GM23338 (cell line): ENCODE measurements at regions not wholly inside any gene's neighbourhood (a gene's known extent, or its start where the extent isn't known, plus 50 kb on each side); places are given as distances from the start of the nearest gene placed in this dataset.

Source experiments
- ATAC-seq: fragments of 200-7000 bp; cut with Tn5 transposase; 3 replicates; pipeline ENCODE4 v1.9.1; 2020
- DNase-seq: peaks from one replicate; pipeline ENCODE4 v3.0.0-alpha.2; 2015; ENCODE audit warnings: low spot score
- H2AFZ ChIP-seq: fragments of 200-600 bp; sonication (generic); 2 replicates; pipeline ENCODE4 v1.8.0; 2016; ENCODE audit warnings: antibody characterized with exemption, mild to moderate bottlenecking, moderate library complexity
- H3F3A ChIP-seq: fragments of 200-600 bp; sonication (generic); replicated peaks from 2 replicates; pipeline ENCODE4 v1.8.0; 2017; ENCODE audit warnings: antibody characterized with exemption, mixed run types, low read depth
- H3K27ac ChIP-seq: fragments of 200-600 bp; sonication (generic); 2 replicates; pipeline ENCODE4 v1.6.1; 2016; ENCODE audit warnings: low read depth
- H3K27me3 ChIP-seq: fragments of 200-600 bp; sonication (generic); 2 replicates; pipeline ENCODE4 v1.8.0; 2016; ENCODE audit warnings: mild to moderate bottlenecking, mixed run types, moderate library complexity; ENCODE audit not compliant: insufficient read depth
- H3K36me3 ChIP-seq: fragments of 200-600 bp; sonication (generic); 2 replicates; pipeline ENCODE4 v1.8.0; 2016; ENCODE audit warnings: mild to moderate bottlenecking; ENCODE audit not compliant: insufficient read depth
- H3K4me1 ChIP-seq: fragments of 200-600 bp; sonication (generic); 2 replicates; pipeline ENCODE4 v1.8.0; 2016; ENCODE audit warnings: mild to moderate bottlenecking, moderate library complexity; ENCODE audit not compliant: insufficient read depth
- H3K4me2 ChIP-seq: fragments of 200-600 bp; sonication (generic); 2 replicates; pipeline ENCODE4 v1.7.1; 2017; ENCODE audit warnings: mixed run types
- H3K4me3 ChIP-seq: fragments of 200-600 bp; sonication (generic); 2 replicates; pipeline ENCODE4 v1.6.1; 2016; ENCODE audit warnings: mixed run types
- H3K79me2 ChIP-seq: fragments of 200-600 bp; sonication (generic); replicated peaks from 2 replicates; pipeline ENCODE4 v1.8.0; 2017; ENCODE audit warnings: mild to moderate bottlenecking; ENCODE audit not compliant: insufficient read depth
- H3K9me2 ChIP-seq: fragments of 200-600 bp; sonication (generic); 2 replicates; pipeline ENCODE4 v1.8.0; 2017; ENCODE audit not compliant: insufficient read depth
- H4K20me1 ChIP-seq: fragments of 200-600 bp; sonication (generic); replicated peaks from 2 replicates; pipeline ENCODE4 v1.8.0; 2017; ENCODE audit warnings: mild to moderate bottlenecking; ENCODE audit not compliant: insufficient read depth
- H3K27ac Mint-ChIP-seq: 2 replicates; pipeline ENCODE4 v1.8.0; 2020; ENCODE audit warnings: inconsistent platforms, mild to moderate bottlenecking, moderate library complexity, mixed read lengths
- H3K27me3 Mint-ChIP-seq: 3 replicates; pipeline ENCODE4 v1.8.0; 2022; ENCODE audit warnings: low read depth, mild to moderate bottlenecking, moderate library complexity, mixed read lengths, inconsistent platforms; ENCODE audit not compliant: insufficient read depth, poor library complexity
- H3K36me3 Mint-ChIP-seq: 3 replicates; pipeline ENCODE4 v1.8.0; 2021; ENCODE audit warnings: low read depth, mild to moderate bottlenecking, inconsistent platforms, moderate library complexity, mixed read lengths
- H3K4me1 Mint-ChIP-seq: 3 replicates; pipeline ENCODE4 v1.8.0; 2020; ENCODE audit warnings: mild to moderate bottlenecking, inconsistent platforms, mixed read lengths
- H3K4me3 Mint-ChIP-seq: 3 replicates; pipeline ENCODE4 v1.8.0; 2021; ENCODE audit warnings: moderate library complexity, mild to moderate bottlenecking, inconsistent platforms, mixed read lengths
- H3K9me3 Mint-ChIP-seq: 3 replicates; pipeline ENCODE4 v1.8.0; 2020; ENCODE audit warnings: moderate library complexity, mild to moderate bottlenecking, inconsistent platforms, mixed read lengths
- CREB1 ChIP-seq: fragments of 250-450 bp; sonication (Bioruptor Pico); IDR thresholded peaks from 2 replicates; pipeline ENCODE4 v1.5.0; 2020; ENCODE audit warnings: low read depth, mild to moderate bottlenecking, moderate library complexity
- ETS1 ChIP-seq: IDR thresholded peaks from 2 replicates; pipeline ENCODE4 v1.6.1; 2016; ENCODE audit warnings: antibody characterized with exemption
- EZH2 ChIP-seq: fragments of 200-600 bp; sonication (generic); IDR thresholded peaks from one replicate; pipeline ENCODE4 v1.8.0; 2017; ENCODE audit warnings: antibody characterized with exemption, mild to moderate bottlenecking, low read depth; ENCODE audit not compliant: unreplicated experiment
- EZH2phosphoT487 ChIP-seq: fragments of 200-600 bp; sonication (generic); IDR thresholded peaks from one replicate; pipeline ENCODE4 v1.8.1; 2018; ENCODE audit warnings: antibody characterized with exemption; ENCODE audit not compliant: unreplicated experiment
- JUNB ChIP-seq: IDR thresholded peaks from one replicate; pipeline ENCODE4 v1.6.1; 2016; ENCODE audit warnings: antibody characterized with exemption; ENCODE audit not compliant: unreplicated experiment
- NANOG ChIP-seq: IDR thresholded peaks from 2 replicates; pipeline ENCODE4 v1.6.1; 2016; ENCODE audit warnings: antibody characterized with exemption, borderline replicate concordance
- POLR2AphosphoS5 ChIP-seq: IDR thresholded peaks from 2 replicates; pipeline ENCODE4 v1.6.1; 2016; ENCODE audit warnings: antibody characterized with exemption, low read depth
- STAT1 ChIP-seq: IDR thresholded peaks from one replicate; pipeline ENCODE4 v1.6.1; 2016; ENCODE audit warnings: antibody characterized with exemption; ENCODE audit not compliant: unreplicated experiment
- ZNF114 ChIP-seq: fragments of 250-450 bp; sonication (Bioruptor Pico); IDR thresholded peaks from 2 replicates; pipeline ENCODE4 v1.5.0; 2020; ENCODE audit warnings: mild to moderate bottlenecking, moderate library complexity
- ZNF331 ChIP-seq: fragments of 250-450 bp; sonication (Bioruptor Pico); IDR thresholded peaks from 2 replicates; pipeline ENCODE4 v1.5.0; 2020; ENCODE audit warnings: low read depth, mild to moderate bottlenecking, moderate library complexity
- ZNF462 ChIP-seq: fragments of 250-450 bp; sonication (Bioruptor Pico); IDR thresholded peaks from 2 replicates; pipeline ENCODE4 v1.5.0; 2020; ENCODE audit warnings: mild to moderate bottlenecking, moderate library complexity
- TF ChIP-seq, protein P1 (sequence below): IDR thresholded peaks from one replicate; pipeline ENCODE4 v1.6.1; 2018; ENCODE audit warnings: antibody characterized with exemption; ENCODE audit not compliant: unreplicated experiment
- TF ChIP-seq, protein P2 (sequence below), 2 experiments: fragments of 200-600 bp in 1 of 2; sonication (generic) in 1 of 2; conservative IDR thresholded peaks; 2 replicates each; pipeline versions ENCODE4 v1.5.1 to v1.6.1; 2016 to 2017; ENCODE audit warnings: antibody characterized with exemption in 2 of 2, low read depth in 2 of 2, mild to moderate bottlenecking in 2 of 2, moderate library complexity in 1 of 2

- H3K36me3 Mint-ChIP-seq = no peaks in the 10 kb centered on the region
- Histone ChIP-seq H3F3A (no peaks in the 10 kb centered on the region), H3K27me3 (peaks cover 9% of the 10 kb centered on the region; the same call in 1 of the 2 replicates), H3K36me3 (no peaks in the 10 kb centered on the region), H3K4me3 (no peak overlapping the region), H3K4me1 (no peaks in the 10 kb centered on the region), H3K27ac (no peak overlapping the region), H4K20me1 (no peaks in the 10 kb centered on the region), H2AFZ (no peak overlapping the region), H3K4me2 (no peak overlapping the region), H3K9me2 (no peaks in the 10 kb centered on the region; the same call in 1 of the 2 replicates), H3K79me2 (no peaks in the 10 kb centered on the region)
- H3K27me3 Mint-ChIP-seq = peaks cover 2% of the 10 kb centered on the region
- H3K9me3 Mint-ChIP-seq = peaks cover 6% of the 10 kb centered on the region; the same call in 2 of the 3 replicates
- no peak for TF ChIP-seq JUNB
- TF ChIP-seq, protein P1, sequence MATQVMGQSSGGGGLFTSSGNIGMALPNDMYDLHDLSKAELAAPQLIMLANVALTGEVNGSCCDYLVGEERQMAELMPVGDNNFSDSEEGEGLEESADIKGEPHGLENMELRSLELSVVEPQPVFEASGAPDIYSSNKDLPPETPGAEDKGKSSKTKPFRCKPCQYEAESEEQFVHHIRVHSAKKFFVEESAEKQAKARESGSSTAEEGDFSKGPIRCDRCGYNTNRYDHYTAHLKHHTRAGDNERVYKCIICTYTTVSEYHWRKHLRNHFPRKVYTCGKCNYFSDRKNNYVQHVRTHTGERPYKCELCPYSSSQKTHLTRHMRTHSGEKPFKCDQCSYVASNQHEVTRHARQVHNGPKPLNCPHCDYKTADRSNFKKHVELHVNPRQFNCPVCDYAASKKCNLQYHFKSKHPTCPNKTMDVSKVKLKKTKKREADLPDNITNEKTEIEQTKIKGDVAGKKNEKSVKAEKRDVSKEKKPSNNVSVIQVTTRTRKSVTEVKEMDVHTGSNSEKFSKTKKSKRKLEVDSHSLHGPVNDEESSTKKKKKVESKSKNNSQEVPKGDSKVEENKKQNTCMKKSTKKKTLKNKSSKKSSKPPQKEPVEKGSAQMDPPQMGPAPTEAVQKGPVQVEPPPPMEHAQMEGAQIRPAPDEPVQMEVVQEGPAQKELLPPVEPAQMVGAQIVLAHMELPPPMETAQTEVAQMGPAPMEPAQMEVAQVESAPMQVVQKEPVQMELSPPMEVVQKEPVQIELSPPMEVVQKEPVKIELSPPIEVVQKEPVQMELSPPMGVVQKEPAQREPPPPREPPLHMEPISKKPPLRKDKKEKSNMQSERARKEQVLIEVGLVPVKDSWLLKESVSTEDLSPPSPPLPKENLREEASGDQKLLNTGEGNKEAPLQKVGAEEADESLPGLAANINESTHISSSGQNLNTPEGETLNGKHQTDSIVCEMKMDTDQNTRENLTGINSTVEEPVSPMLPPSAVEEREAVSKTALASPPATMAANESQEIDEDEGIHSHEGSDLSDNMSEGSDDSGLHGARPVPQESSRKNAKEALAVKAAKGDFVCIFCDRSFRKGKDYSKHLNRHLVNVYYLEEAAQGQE = no peak
- TF ChIP-seq EZH2 = no peak
- no peak for TF ChIP-seq ZNF114 (CRISPR knock-in tag)
- TF ChIP-seq EZH2phosphoT487 = no peak
- TF ChIP-seq, protein P2, sequence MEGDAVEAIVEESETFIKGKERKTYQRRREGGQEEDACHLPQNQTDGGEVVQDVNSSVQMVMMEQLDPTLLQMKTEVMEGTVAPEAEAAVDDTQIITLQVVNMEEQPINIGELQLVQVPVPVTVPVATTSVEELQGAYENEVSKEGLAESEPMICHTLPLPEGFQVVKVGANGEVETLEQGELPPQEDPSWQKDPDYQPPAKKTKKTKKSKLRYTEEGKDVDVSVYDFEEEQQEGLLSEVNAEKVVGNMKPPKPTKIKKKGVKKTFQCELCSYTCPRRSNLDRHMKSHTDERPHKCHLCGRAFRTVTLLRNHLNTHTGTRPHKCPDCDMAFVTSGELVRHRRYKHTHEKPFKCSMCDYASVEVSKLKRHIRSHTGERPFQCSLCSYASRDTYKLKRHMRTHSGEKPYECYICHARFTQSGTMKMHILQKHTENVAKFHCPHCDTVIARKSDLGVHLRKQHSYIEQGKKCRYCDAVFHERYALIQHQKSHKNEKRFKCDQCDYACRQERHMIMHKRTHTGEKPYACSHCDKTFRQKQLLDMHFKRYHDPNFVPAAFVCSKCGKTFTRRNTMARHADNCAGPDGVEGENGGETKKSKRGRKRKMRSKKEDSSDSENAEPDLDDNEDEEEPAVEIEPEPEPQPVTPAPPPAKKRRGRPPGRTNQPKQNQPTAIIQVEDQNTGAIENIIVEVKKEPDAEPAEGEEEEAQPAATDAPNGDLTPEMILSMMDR (conservative IDR thresholded peaks at IDR 0.05; ENCODE audit: low read depth in 2 of 2) = no peak
- no peak for TF ChIP-seq NANOG
- TF ChIP-seq ZNF331 = no peak
- TF ChIP-seq STAT1 = no peak
- no peak for TF ChIP-seq CREB1 (CRISPR knock-in tag)
- no peak for TF ChIP-seq ZNF462 (CRISPR knock-in tag)
- TF ChIP-seq POLR2AphosphoS5 = no peak
- TF ChIP-seq ETS1 = no peak
- no peak overlapping the region for H3K4me3 Mint-ChIP-seq
- H3K27ac Mint-ChIP-seq = no peak overlapping the region
- DNase-seq (no peak), ATAC-seq (no peak)
- no peaks in the 10 kb centered on the region for H3K4me1 Mint-ChIP-seq
These were observed 62.2 kb upstream of the IMPG1 start for GRCh38 chr6:76134651-76135050.
